ENCODE measurements at regions not wholly inside any gene's neighbourhood (a gene's known extent, or its start where the extent isn't known, plus 50 kb on each side); places are given as distances from the start of the nearest gene placed in this dataset.

- peaks cover 10% of the 10 kb centered on the region for H3K27me3 Mint-ChIP-seq
- H3K4me1 Mint-ChIP-seq (ENCODE audit: low read depth): no peaks in the 10 kb centered on the region
- no peak overlapping the region for H3K27ac Mint-ChIP-seq
- H3K4me3 Mint-ChIP-seq (ENCODE audit: low read depth): no peak overlapping the region
- TF ChIP-seq CTCF (IDR thresholded peaks at IDR 0.05; ENCODE audit: unreplicated experiment): no peak
- DNase-seq (ENCODE audit: low spot score, unreplicated experiment): no peak
- H3K36me3 Mint-ChIP-seq (ENCODE audit: insufficient read depth): no peaks in the 10 kb centered on the region
- H3K9me3 Mint-ChIP-seq (ENCODE audit: low read depth): no peaks in the 10 kb centered on the region
Observed at GRCh38 chr18:59813942-59814341, 85.9 kb upstream of the PMAIP1 start.

GRCh38 chr18:59810735-59811520, 88.9 kb upstream of the PMAIP1 start:
- Mint-ChIP-seq H3K9me3 (ENCODE audit: low read depth) (no peaks in the 10 kb centered on the region), H3K4me1 (ENCODE audit: low read depth) (no peaks in the 10 kb centered on the region), H3K4me3 (ENCODE audit: low read depth) (no peak overlapping the region), H3K27ac (no peak overlapping the region), H3K27me3 (peaks cover 6% of the 10 kb centered on the region), H3K36me3 (ENCODE audit: insufficient read depth) (no peaks in the 10 kb centered on the region)
- DNase-seq (ENCODE audit: low spot score, unreplicated experiment): no peak
- TF ChIP-seq CTCF (IDR thresholded peaks at IDR 0.05; ENCODE audit: unreplicated experiment): no peak

GRCh38 chr18:59810183-59810582, 89.6 kb upstream of the PMAIP1 start:
- TF ChIP-seq CTCF (IDR thresholded peaks at IDR 0.05; ENCODE audit: unreplicated experiment): no peak
- no peaks in the 10 kb centered on the region for H3K4me1 Mint-ChIP-seq (ENCODE audit: low read depth)
- no peaks in the 10 kb centered on the region for H3K36me3 Mint-ChIP-seq (ENCODE audit: insufficient read depth)
- H3K27me3 Mint-ChIP-seq: peaks cover 6% of the 10 kb centered on the region
- no peaks in the 10 kb centered on the region for H3K9me3 Mint-ChIP-seq (ENCODE audit: low read depth)
- no peak overlapping the region for H3K4me3 Mint-ChIP-seq (ENCODE audit: low read depth)
- no peak overlapping the region for H3K27ac Mint-ChIP-seq
- DNase-seq (ENCODE audit: low spot score, unreplicated experiment): no peak

- H3K4me3 Mint-ChIP-seq (ENCODE audit: low read depth): no peak overlapping the region
- no peaks in the 10 kb centered on the region for H3K27me3 Mint-ChIP-seq
- no peaks in the 10 kb centered on the region for H3K36me3 Mint-ChIP-seq (ENCODE audit: insufficient read depth)
- no peak overlapping the region for H3K27ac Mint-ChIP-seq
- H3K9me3 Mint-ChIP-seq (ENCODE audit: low read depth): no peaks in the 10 kb centered on the region
- no peak for TF ChIP-seq CTCF (IDR thresholded peaks at IDR 0.05; ENCODE audit: unreplicated experiment)
- DNase-seq (ENCODE audit: low spot score, unreplicated experiment): no peak
- H3K4me1 Mint-ChIP-seq (ENCODE audit: low read depth): no peaks in the 10 kb centered on the region
Observed at GRCh38 chr18:59802031-59802430, 97.8 kb upstream of the PMAIP1 start.

- H3K4me3 Mint-ChIP-seq (ENCODE audit: low read depth): no peak overlapping the region
- DNase-seq (ENCODE audit: low spot score, unreplicated experiment): no peak
Observed at GRCh38 chr18:59801576-59801975, 98.2 kb upstream of the PMAIP1 start.

More at GRCh38 chr18:59801576-59801975, 98.2 kb upstream of the PMAIP1 start:
- no peak overlapping the region for H3K27ac Mint-ChIP-seq
- no peaks in the 10 kb centered on the region for H3K27me3 Mint-ChIP-seq
- H3K9me3 Mint-ChIP-seq (ENCODE audit: low read depth): no peaks in the 10 kb centered on the region
- no peaks in the 10 kb centered on the region for H3K36me3 Mint-ChIP-seq (ENCODE audit: insufficient read depth)
- no peaks in the 10 kb centered on the region for H3K4me1 Mint-ChIP-seq (ENCODE audit: low read depth)
- no peak for TF ChIP-seq CTCF (IDR thresholded peaks at IDR 0.05; ENCODE audit: unreplicated experiment)

All from progenitor cell of endocrine pancreas (in vitro differentiated cells).